SHP77 (cell line): ENCODE measurements at regions not wholly inside any gene's neighbourhood (a gene's known extent, or its start where the extent isn't known, plus 50 kb on each side); places are given as distances from the start of the nearest gene placed in this dataset.
"Not testable (repeated sequence)": the region's sequence is repeated elsewhere in the genome, so short reads cannot be mapped to it uniquely, and the experiment has no call there.

Experiments used
- DNase-seq, 2 experiments: peaks; one replicate each; lab custom pipeline; 2025; lab: John Stamatoyannopoulos, UW

- DNase-seq, result no peak
Observed at GRCh38 chr7:142500366-142500765, 242.5 kb upstream of the PRSS58 start.

DNA sequence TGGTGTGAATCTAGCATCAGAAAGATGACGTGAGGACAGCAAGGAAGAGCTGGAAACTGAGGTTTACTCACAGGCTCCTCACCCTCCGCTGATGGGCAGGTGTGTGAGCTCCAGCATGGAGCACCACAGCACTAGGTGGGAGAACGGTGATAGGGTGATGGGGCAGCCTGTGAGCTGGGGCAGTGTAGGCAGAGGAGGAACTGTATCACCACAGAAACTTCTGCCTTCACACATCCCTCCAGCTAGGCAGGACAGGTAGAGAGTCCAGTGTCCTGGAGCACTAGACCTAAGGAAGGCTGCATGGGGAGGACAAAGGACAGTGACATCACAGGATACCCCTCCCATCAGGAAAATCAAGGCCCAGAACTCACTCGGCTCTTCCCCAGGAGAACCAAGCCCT is 241.8 kb upstream of the PRSS58 start:
- no peak for DNase-seq

- DNase-seq, result no peak
Observed at GRCh38 chr7:142498364-142498763, 240.5 kb upstream of the PRSS58 start.

DNA sequence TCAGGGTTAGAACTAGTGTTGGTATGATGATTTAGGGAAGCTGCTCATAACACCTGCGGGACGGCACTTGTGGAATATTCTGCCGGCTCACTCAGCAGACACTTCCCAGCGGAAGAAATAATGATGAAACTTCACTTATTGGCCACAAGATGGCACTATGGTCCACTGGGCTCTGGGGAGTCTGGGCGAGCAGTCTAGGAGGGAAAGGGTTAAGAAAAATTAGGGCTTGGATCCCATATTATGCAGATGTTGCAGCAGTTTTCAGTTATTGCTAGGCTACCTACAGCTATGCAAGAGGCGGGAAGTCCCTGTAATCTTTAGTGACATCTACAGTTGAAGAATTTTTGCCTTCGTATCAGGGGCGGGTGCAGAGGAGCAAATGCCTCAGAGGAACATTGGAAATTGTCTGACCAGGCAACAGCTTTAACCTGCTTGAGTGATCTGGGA is 238.7 kb upstream of the PRSS58 start:
- peak in 1 of 2 experiments; percentile 11 for DNase-seq

- not testable (repeated sequence) for DNase-seq
Observed at GRCh38 chr7:142495879-142496278, 238.0 kb upstream of the PRSS58 start.

GRCh38 chr7:142495301-142495700 is 237.4 kb upstream of the PRSS58 start:
- not testable (repeated sequence) for DNase-seq

- no peak for DNase-seq
Observed at GRCh38 chr7:142494021-142494420, 236.2 kb upstream of the PRSS58 start.

DNA sequence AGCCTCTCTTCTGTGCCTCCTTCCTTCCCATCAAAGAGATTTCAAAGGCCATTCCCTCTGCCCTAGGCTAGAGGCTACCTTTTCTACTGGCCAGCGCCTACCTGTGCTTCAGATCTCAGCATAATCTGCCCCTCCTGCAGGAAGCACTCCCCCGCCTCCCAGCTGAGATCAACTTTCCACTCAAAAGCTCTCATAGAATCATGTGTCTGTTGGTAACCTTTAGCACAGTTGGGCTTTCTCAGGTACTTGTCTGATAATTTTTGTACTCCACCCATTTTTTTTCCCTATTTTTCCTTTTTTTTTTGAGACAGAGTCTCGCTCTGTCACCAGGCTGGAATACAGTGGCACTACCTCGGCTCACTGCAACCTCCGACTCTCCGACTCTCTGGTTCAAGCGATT is 231.0 kb upstream of the PRSS58 start:
- DNase-seq, result no peak

GRCh38 chr7:142488036-142488633 is 230.3 kb upstream of the PRSS58 start:
- no peak for DNase-seq

DNA sequence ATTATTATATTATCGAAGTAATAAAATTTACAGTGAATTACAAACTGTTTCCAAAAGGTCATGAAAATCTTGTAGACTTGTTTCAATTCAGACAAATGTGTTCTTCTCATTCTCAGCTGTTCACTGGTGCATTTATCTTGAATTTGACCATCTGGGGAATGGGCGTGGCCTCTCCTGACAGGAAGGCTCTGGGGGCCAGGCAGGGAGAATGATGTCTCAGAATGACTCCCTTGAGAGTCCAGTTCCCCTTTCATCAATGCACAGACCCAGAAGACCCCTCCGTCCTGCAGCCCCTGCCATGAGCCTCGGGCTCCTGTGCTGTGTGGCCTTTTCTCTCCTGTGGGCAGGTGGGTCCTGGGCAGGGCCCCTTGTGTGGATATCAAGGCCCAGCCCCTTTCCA is 229.7 kb upstream of the PRSS58 start:
- DNase-seq, result not testable (repeated sequence)

- DNase-seq, result no peak
Observed at GRCh38 chr7:142487124-142487523, 229.3 kb upstream of the PRSS58 start.

DNA sequence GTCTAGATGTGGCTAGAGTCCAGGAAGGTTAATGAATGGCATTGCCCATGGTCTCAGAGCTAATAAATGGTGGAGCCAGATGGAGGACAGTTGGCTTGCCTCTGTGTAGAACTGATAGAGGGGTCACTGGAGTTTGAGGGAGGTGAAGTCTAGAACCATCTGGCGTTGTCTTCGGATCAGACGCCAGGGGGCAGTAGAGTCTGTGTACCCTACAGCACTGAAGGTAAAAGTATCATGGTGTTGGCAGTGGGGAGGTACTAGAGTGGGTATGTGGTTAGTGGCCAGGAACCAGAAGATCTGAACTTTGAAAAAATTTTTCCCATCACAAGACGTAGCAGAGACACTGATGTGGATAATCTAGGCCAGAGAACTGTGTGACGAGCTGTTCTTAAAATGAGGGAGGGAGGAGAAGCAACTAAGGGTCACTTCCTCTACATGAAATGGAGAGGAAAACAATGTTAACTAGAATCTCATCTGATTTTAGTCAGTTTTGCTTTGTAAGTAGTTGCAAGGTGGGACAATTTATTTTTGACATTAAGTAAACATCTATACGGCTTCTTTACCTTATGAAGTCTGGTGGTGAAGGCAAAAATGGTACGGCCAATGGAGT is 227.9 kb upstream of the PRSS58 start:
- peak in 1 of 2 experiments; percentile 17 for DNase-seq

DNA sequence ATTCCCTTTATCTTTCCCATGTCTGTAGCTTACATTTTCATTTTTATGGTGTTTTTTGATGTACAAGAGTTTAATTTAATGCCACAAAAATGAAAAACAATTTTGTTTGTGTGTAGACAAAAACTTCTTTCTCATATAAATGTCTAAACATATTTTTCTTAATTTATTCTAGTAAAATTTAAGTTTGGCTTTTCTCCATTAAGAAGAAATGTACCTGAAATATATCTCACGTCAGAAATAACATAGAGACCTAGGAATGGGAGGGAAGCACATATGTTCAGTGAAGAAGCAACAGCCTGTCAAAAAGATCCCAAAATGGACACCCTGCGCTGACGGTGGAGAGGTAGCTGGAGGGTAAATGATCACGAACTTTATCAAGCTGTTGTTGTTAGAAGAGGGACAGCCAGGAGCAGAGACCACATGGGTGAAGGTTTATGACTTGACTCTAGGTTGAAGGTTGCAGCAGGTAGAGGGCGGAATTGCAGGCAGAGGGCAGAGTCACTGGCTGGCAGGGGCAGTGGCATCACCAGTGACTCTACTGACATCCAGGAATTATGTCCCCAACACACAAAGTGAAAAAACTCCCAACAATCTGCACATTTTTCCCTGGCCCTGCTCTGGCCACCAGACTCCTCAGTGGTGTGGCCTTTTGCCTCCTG is 225.9 kb upstream of the PRSS58 start:
- DNase-seq, result no peak

GRCh38 chr7:142482891-142483658 is 225.2 kb upstream of the PRSS58 start:
- DNase-seq, result peak; percentile 23 to 25

- DNase-seq, result no peak
Observed at GRCh38 chr7:142481548-142481947, 223.7 kb upstream of the PRSS58 start.

DNA sequence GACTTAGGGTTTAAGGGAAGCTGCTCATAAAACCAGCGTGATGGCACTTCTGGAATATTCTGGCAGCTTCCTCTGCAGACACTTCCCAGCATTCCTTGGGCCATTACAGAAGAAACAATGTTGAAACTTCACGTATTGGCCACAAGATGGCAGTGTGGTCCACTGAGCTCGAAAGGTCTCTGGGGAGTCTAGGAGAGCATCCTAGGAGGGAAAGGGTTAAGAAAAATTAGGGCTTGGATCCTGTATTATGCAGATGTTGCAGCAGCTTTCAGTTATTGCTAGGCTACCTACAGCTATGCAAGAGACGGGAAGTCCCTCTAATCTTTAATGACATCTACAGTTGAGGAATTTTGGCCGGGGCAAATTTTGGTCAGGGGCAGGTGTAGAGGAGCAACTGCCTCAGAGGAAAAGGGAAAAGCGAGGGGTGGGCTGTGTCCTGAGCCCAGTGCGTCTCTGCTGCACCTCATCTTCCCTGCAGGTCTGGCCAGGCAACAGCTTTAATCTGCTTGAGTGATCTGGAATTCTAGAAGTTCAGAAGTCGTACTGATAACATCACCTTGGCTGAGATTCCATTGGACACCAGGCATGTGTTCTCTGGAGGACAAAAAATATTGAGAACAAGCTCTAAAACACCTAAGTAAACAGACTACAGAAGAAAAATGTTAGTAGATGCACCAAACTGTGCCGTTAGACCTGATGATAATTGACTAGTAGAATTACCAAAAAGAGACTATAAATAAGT is 220.8 kb upstream of the PRSS58 start:
- no peak for DNase-seq

GRCh38 chr7:142477801-142478200 is 219.9 kb upstream of the PRSS58 start:
- DNase-seq, result not testable (repeated sequence)

DNA sequence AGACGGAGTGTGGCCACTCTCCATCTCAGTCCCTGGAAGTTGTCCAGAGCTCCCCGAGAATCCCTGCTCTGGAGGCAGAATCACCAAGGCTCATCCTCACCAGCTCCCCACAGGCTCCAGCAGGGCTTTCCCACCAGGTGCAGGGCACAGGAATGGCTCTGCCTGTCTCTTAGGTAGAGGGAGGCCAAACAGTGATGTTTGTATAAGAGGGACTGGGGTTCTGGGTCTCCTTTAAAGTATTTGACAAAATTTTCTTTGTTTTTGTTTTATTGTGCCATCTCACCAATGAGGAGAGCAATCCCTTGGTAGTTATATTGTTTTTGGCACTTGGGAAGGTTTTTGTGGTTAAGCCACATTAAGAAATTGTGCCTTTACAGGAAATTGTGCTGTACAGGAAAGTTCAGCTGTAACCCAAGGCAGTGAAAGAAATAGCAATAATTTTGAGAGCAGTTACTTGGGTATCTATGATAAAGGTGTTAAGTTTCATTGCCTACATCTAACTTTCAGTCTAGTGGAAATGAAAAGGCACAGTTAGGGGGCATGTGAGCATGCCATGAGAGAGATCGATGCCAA is 219.3 kb upstream of the PRSS58 start:
- DNase-seq, result no peak

- DNase-seq, result no peak
Observed at GRCh38 chr7:142476077-142476476, 218.2 kb upstream of the PRSS58 start.

DNA sequence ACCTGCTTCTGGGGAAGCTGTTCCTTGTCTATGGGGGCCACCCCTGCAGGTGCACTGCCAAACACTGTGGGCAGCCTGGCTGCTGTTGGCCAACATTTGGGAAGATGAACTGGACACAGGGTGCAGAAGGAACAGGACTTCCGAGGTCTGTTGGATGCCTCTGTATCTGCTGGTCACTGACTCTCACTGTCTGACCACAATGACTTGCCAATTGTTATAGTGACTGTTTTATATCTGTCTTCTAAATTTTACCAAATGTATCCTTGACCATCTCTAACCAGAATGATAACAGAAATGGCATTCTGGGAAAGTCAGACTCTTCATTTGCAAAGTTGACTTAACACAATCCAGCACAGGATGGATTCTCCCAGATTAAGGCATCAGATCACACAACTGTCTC is 214.0 kb upstream of the PRSS58 start:
- DNase-seq, result no peak

DNA sequence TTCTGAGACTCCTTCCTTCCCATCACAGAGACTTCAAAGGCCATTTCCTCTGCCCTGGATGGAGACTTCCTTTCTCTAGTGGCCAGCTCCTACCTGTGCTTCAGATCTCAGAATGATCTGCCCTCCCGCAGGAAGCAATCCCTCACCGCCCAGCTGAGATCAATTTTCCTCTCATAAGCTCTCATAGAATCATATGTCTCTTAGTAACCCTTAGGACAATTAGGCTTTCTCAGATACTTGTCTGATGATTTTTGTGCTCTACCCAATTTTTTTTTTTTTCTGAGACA is 212.6 kb upstream of the PRSS58 start:
- no peak for DNase-seq
